ENCODE measurements at regions not wholly inside any gene's neighbourhood (a gene's known extent, or its start where the extent isn't known, plus 50 kb on each side); places are given as distances from the start of the nearest gene placed in this dataset.

DNA sequence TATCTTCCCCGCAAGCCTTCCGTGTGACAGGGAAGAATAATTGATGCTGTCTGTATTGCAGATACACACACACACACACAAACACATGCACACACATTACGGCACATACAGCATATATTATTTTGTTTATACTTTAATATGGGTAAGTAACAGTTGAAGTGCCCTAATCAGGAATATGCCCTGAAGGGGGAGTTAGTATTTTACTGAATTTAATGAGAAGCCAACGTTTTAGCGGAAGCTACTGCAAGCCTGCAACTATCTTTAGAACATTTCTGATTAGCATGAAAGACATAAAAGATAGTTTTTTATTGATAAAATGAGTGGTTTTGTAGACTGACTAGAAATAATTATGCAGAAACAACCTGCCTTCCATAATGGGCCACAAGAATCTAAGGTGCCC lies 296.6 kb upstream of the SLCO3A1 start:
- no peaks in the 10 kb centered on the region for H3K36me3 ChIP-seq (ENCODE audit: control insufficient read depth, insufficient read depth, low read length)
- no peaks in the 10 kb centered on the region for H3K9me3 ChIP-seq (ENCODE audit: control insufficient read depth, insufficient read depth, low read depth, low read length)
- H3K79me2 ChIP-seq (ENCODE audit: control insufficient read depth, insufficient read depth, low read length): no peaks in the 10 kb centered on the region
- H3K9ac ChIP-seq (ENCODE audit: insufficient read depth, low read length): no peak overlapping the region
- H3K27me3 ChIP-seq (ENCODE audit: control insufficient read depth, insufficient read depth, low read length): no peaks in the 10 kb centered on the region
- no peak overlapping the region for H3K4me2 ChIP-seq (ENCODE audit: extremely low read depth, insufficient read depth, low read length)
- H3K4me3 ChIP-seq (replicated peaks in 1 of 4; ENCODE audit: control extremely low read depth in 1 of 4, insufficient read depth in 1 of 4, low read depth in 3 of 4, low read length in 4 of 4): no peak overlapping the region
- TF ChIP-seq, protein P1, sequence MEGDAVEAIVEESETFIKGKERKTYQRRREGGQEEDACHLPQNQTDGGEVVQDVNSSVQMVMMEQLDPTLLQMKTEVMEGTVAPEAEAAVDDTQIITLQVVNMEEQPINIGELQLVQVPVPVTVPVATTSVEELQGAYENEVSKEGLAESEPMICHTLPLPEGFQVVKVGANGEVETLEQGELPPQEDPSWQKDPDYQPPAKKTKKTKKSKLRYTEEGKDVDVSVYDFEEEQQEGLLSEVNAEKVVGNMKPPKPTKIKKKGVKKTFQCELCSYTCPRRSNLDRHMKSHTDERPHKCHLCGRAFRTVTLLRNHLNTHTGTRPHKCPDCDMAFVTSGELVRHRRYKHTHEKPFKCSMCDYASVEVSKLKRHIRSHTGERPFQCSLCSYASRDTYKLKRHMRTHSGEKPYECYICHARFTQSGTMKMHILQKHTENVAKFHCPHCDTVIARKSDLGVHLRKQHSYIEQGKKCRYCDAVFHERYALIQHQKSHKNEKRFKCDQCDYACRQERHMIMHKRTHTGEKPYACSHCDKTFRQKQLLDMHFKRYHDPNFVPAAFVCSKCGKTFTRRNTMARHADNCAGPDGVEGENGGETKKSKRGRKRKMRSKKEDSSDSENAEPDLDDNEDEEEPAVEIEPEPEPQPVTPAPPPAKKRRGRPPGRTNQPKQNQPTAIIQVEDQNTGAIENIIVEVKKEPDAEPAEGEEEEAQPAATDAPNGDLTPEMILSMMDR (conservative IDR thresholded peaks at IDR 0.05 in 1 of 2, IDR thresholded peaks at IDR 0.05 in 1 of 2; ENCODE audit: low read depth in 1 of 2, low read length in 2 of 2): no peak
- TF ChIP-seq EZH2 (IDR thresholded peaks at IDR 0.05; ENCODE audit: low read length, missing control alignments): no peak
- H4K20me1 ChIP-seq (ENCODE audit: control insufficient read depth, extremely low read depth, insufficient read depth, low read length): no peaks in the 10 kb centered on the region
- DNase-seq (ENCODE audit: low read depth in 2 of 2): no peak
- no peak overlapping the region for H3K27ac ChIP-seq (ENCODE audit: insufficient read depth, low read length)
- no peak overlapping the region for H2AFZ ChIP-seq (ENCODE audit: low read length)
- H3K4me1 ChIP-seq (ENCODE audit: control insufficient read depth, extremely low read depth, insufficient read depth, low read length): peaks cover 4% of the 10 kb centered on the region

DNA sequence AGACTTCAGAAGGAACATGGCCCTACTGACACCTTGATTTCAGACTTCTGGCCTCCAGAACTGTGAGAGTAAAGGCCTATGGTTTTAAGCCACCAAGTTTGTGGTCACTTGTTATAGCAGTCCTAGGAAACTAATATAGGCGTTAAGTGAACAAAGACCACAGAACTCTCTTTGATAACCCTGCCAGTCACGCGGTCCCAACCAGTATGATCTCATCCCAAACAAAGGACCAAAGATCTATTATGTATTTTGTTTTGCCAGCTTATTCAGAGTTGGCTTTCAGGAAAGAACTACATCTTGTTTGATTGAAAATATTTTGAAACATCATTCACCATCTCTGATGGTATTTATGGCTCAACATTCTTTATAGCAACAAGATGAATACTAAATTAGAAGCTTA lies 294.4 kb upstream of the SLCO3A1 start:
- Histone ChIP-seq H4K20me1 (ENCODE audit: control insufficient read depth, extremely low read depth, insufficient read depth, low read length) (no peaks in the 10 kb centered on the region), H3K4me2 (ENCODE audit: extremely low read depth, insufficient read depth, low read length) (no peak overlapping the region), H3K9ac (ENCODE audit: insufficient read depth, low read length) (no peak overlapping the region), H3K79me2 (ENCODE audit: control insufficient read depth, insufficient read depth, low read length) (no peaks in the 10 kb centered on the region), H3K4me3 (replicated peaks in 1 of 4; ENCODE audit: control extremely low read depth in 1 of 4, insufficient read depth in 1 of 4, low read depth in 3 of 4, low read length in 4 of 4) (no peak overlapping the region), H3K27ac (ENCODE audit: insufficient read depth, low read length) (no peak overlapping the region), H3K4me1 (ENCODE audit: control insufficient read depth, extremely low read depth, insufficient read depth, low read length) (peaks cover 9% of the 10 kb centered on the region), H3K36me3 (ENCODE audit: control insufficient read depth, insufficient read depth, low read length) (no peaks in the 10 kb centered on the region), H2AFZ (ENCODE audit: low read length) (no peak overlapping the region), H3K9me3 (ENCODE audit: control insufficient read depth, insufficient read depth, low read depth, low read length) (no peaks in the 10 kb centered on the region), H3K27me3 (ENCODE audit: control insufficient read depth, insufficient read depth, low read length) (no peaks in the 10 kb centered on the region)
- peak in 1 of 2 donors; percentile 3 for DNase-seq (ENCODE audit: low read depth in 2 of 2)
- no peak for TF ChIP-seq EZH2 (IDR thresholded peaks at IDR 0.05; ENCODE audit: low read length, missing control alignments)
- TF ChIP-seq, protein P1 (conservative IDR thresholded peaks at IDR 0.05 in 1 of 2, IDR thresholded peaks at IDR 0.05 in 1 of 2; ENCODE audit: low read depth in 1 of 2, low read length in 2 of 2): no peak

GRCh38 chr15:91561371-91562100 lies 292.0 kb upstream of the SLCO3A1 start:
- no peak for TF ChIP-seq EZH2 (IDR thresholded peaks at IDR 0.05; ENCODE audit: low read length, missing control alignments)
- TF ChIP-seq, protein P1 (conservative IDR thresholded peaks at IDR 0.05 in 1 of 2, IDR thresholded peaks at IDR 0.05 in 1 of 2; ENCODE audit: low read depth in 1 of 2, low read length in 2 of 2): no peak
- no peak overlapping the region for H3K9ac ChIP-seq (ENCODE audit: insufficient read depth, low read length)
- no peaks in the 10 kb centered on the region for H3K79me2 ChIP-seq (ENCODE audit: control insufficient read depth, insufficient read depth, low read length)
- H3K9me3 ChIP-seq (ENCODE audit: control insufficient read depth, insufficient read depth, low read depth, low read length): no peaks in the 10 kb centered on the region
- no peaks in the 10 kb centered on the region for H3K36me3 ChIP-seq (ENCODE audit: control insufficient read depth, insufficient read depth, low read length)
- H3K4me2 ChIP-seq (ENCODE audit: extremely low read depth, insufficient read depth, low read length): peak overlapping the region; percentile 73
- H3K27ac ChIP-seq (ENCODE audit: insufficient read depth, low read length): peak overlapping the region; percentile 70
- no peaks in the 10 kb centered on the region for H3K27me3 ChIP-seq (ENCODE audit: control insufficient read depth, insufficient read depth, low read length)
- no peaks in the 10 kb centered on the region for H4K20me1 ChIP-seq (ENCODE audit: control insufficient read depth, extremely low read depth, insufficient read depth, low read length)
- peak overlapping the region; percentile 59 for H2AFZ ChIP-seq (ENCODE audit: low read length)
- peak; percentile 92 to 97 for DNase-seq (ENCODE audit: low read depth in 2 of 2)
- no peak overlapping the region for H3K4me3 ChIP-seq (replicated peaks in 1 of 4; ENCODE audit: control extremely low read depth in 1 of 4, insufficient read depth in 1 of 4, low read depth in 3 of 4, low read length in 4 of 4)
- H3K4me1 ChIP-seq (ENCODE audit: control insufficient read depth, extremely low read depth, insufficient read depth, low read length): peaks cover 9% of the 10 kb centered on the region
